Sigmoid colon (tissue), 4 donors: ENCODE measurements at regions not wholly inside any gene's neighbourhood (a gene's known extent, or its start where the extent isn't known, plus 50 kb on each side); places are given as distances from the start of the nearest gene placed in this dataset.
"Not testable (repeated sequence)": the region's sequence is repeated elsewhere in the genome, so short reads cannot be mapped to it uniquely, and the experiment has no call there.

Experiments
- CTCF ChIP-seq, 4 experiments: fragments of 450-650 bp in 3 of 4; fragments of 200-600 bp in 1 of 4; IDR thresholded peaks; one replicate each; pipeline ENCODE4 v1.5.1; 2016 to 2019; ENCODE audit warnings: antibody characterized with exemption in 4 of 4, mild to moderate bottlenecking in 3 of 4, moderate library complexity in 2 of 4
- EP300 ChIP-seq, 4 donors: sonication (generic); formaldehyde crosslinking; IDR thresholded peaks; one replicate each; pipeline ENCODE4 v1.6.1; 2017; ENCODE audit warnings: antibody characterized with exemption in 4 of 4
- POLR2A ChIP-seq, 2 donors: fragments of 450-650 bp; IDR thresholded peaks; one replicate each; pipeline ENCODE4 v1.6.1; 2016; ENCODE audit warnings: antibody characterized with exemption in 2 of 2, mild to moderate bottlenecking in 2 of 2, moderate library complexity in 2 of 2

DNA sequence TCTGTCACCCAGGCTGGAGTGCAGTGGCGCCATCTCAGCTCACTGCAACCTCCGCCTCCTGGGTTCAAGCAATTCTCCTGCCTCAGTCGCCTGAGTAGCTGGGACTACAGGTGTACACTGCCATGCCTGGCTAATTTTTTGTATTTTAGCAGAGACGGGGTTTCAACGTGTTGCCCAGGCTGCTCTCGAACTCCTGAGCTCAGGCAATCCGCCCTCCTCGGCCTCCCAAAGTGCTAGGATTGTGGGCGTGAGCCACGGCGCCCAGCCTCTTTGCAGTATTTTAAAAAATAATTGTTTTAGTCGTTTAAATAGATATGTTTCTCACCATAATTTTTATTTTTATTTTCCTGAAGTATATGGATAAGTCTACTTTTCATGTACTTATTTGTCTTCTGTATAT lies 452.9 kb upstream of the SPTLC3 start:
- not testable (repeated sequence) for TF ChIP-seq CTCF, POLR2A, EP300 (IDR thresholded peaks at IDR 0.05)
